ENCODE measurements at regions not wholly inside any gene's neighbourhood (a gene's known extent, or its start where the extent isn't known, plus 50 kb on each side); places are given as distances from the start of the nearest gene placed in this dataset.

DNA sequence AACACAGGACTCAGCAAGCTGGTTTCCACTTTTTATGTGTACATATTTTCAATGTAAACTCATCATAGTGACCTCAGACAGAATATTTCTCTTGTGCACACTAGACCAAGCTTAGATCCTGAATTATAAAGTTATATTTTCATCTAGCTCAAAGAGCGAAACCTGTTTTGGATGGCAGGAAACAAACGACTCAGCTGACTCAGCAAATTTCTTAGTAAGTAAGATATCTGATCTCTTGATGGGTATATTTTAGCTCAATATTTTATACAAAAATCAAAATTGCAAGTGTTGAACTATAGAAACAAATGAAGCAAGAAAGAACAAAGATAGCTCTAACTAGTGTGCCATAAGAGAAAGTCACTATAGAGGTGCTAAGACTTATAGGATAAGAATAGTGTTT, 1114.5 kb downstream of the STPG2 start:
- TF ChIP-seq, protein P1, sequence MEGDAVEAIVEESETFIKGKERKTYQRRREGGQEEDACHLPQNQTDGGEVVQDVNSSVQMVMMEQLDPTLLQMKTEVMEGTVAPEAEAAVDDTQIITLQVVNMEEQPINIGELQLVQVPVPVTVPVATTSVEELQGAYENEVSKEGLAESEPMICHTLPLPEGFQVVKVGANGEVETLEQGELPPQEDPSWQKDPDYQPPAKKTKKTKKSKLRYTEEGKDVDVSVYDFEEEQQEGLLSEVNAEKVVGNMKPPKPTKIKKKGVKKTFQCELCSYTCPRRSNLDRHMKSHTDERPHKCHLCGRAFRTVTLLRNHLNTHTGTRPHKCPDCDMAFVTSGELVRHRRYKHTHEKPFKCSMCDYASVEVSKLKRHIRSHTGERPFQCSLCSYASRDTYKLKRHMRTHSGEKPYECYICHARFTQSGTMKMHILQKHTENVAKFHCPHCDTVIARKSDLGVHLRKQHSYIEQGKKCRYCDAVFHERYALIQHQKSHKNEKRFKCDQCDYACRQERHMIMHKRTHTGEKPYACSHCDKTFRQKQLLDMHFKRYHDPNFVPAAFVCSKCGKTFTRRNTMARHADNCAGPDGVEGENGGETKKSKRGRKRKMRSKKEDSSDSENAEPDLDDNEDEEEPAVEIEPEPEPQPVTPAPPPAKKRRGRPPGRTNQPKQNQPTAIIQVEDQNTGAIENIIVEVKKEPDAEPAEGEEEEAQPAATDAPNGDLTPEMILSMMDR (IDR thresholded peaks at IDR 0.05), result no peak
- no peak for TF ChIP-seq POLR2A (IDR thresholded peaks at IDR 0.05)

Data from suprapubic skin (tissue), 3 donors.